GM12872 (cell line): ENCODE measurements at regions not wholly inside any gene's neighbourhood (a gene's known extent, or its start where the extent isn't known, plus 50 kb on each side); places are given as distances from the start of the nearest gene placed in this dataset.

Experiments used
- CTCF ChIP-seq: IDR thresholded peaks from 3 replicates; pipeline ENCODE4 v1.5.1; 2011; ENCODE audit warnings: low read depth, mild to moderate bottlenecking, low read length, moderate library complexity; ENCODE audit not compliant: insufficient read depth

- no peak for TF ChIP-seq CTCF
Measured at GRCh38 chr5:74402553-74402952, 238.0 kb downstream of the ENC1 start.

DNA sequence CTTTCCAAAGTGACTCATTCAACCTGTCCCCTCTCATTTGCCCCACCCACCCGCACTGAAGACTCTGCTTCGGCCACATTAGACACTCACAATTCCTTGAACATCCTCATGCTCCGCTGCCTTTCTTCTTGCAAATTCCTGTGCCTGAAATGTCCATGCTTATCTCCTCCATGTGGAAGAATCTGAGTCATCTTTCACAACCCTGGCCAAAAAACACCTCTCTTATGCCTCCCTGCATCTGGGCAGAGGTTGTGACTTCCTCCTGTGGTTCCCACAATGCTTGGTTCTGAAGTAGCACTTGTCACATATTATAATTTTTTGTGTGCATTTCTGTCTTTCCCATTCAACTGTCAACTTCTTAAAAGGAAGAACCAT, 238.6 kb downstream of the ENC1 start:
- TF ChIP-seq CTCF: no peak

DNA sequence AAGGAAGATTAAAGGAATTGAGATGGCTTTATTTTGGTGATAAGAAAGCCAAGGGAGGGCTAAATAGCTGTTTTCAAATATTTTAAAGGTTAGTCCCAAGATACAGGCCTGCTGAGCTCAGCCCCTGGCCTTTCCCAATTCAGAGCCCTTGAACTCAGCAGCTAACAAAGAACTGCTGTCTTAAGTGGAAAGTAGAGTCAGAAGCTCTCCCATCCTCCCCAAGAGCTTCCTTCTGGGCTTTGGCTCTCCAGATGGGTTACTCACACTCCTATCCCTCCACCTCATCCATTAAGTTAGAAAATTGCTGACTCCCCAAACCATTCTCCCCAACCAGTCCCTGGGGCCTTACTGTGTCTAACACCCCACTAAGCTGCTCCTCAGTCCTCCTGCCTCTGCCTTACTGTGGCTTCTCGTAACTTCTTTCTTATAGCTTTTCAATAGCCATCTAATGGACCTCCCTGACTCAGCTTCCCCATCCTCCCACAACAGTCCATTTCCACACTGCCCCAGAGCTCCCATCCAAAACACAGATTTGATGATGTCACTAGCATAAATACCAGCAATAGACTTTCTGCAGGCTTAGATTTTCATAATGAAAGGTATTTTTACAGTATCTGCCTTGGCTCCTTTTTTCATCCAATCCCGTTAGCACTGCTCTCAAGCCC, 239.1 kb downstream of the ENC1 start:
- TF ChIP-seq CTCF: no peak

- no peak for TF ChIP-seq CTCF
Measured at GRCh38 chr5:74400067-74400466, 240.5 kb downstream of the ENC1 start.

DNA sequence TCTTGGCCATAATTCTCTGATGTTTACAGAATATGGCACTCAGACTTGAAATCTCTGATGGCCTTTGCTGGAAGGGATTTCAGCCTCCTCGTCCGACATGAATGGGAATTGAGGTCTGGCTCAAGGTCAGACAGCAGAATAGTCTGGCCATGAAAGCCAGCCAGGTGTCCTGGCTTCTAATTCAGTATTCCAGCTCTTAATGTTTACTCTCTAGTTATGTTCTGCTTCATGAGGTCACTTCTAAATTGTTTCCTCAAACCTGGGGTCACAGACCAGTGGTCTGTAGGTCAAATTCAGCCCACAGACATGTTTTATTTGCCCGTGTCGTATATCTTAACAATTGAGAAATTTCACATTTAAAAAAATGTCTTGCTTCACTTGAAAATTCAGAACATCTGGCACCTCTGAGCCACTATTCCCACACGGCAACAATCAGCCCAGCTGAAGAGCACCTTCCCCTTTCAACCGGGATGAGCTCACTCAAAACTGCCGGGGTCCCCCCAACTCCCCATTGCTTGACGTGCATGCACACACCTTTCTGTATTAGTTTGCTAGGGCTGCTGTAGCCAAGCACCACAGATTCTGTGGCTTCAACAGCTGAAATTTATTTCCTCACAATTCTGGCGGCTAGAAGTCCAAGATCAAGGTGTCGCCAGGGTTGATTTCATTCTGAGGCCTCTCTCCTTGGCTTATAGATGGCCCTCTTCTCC, 243.5 kb downstream of the ENC1 start:
- no peak for TF ChIP-seq CTCF

- TF ChIP-seq CTCF: peak; percentile 45
Measured at GRCh38 chr5:74394916-74395880, 245.3 kb downstream of the ENC1 start.

- 0 out of 3 replicates have a peak, but pooled peaks have one; percentile 32 for TF ChIP-seq CTCF
Measured at GRCh38 chr5:74394528-74394915, 246.0 kb downstream of the ENC1 start.
